PC-3 (cell line): ENCODE measurements at regions not wholly inside any gene's neighbourhood (a gene's known extent, or its start where the extent isn't known, plus 50 kb on each side); places are given as distances from the start of the nearest gene placed in this dataset.

Experiments used
- ATAC-seq: fragments of 200-7000 bp; cut with Tn5 transposase; 2 replicates; pipeline ENCODE4 v1.9.1; 2020; ENCODE audit warnings: mild to moderate bottlenecking, moderate library complexity
- BruUV-seq: library from RNA; stranded (reverse); fragments of 400-500 nt; replicated peaks from 2 replicates; lab custom pipeline; 2021; lab: Mats Ljungman, UMichigan
- CTCF ChIA-PET: fragments of 300-600 bp; sonication (Branson Sonifier 250); formaldehyde crosslinking; loops from one replicate; lab custom pipeline; 2022; ENCODE audit warnings: antibody characterized with exemption; lab: Charles Lee
- POLR2A ChIA-PET: fragments of 300-600 bp; sonication (Branson Sonifier 250); formaldehyde crosslinking; loops from one replicate; lab custom pipeline; 2022; ENCODE audit warnings: antibody characterized with exemption; ENCODE audit not compliant: unreplicated experiment; lab: Charles Lee
- DNase-seq: peaks from one replicate; pipeline ENCODE4 v3.0.0-alpha.2; 2015
- H2AFZ ChIP-seq: fragments of 300-600 bp; sonication (generic); 2 replicates; pipeline ENCODE4 v1.6.0; 2016; ENCODE audit warnings: antibody characterized with exemption, low read length
- H3F3A ChIP-seq: fragments of 300-600 bp; sonication (generic); one replicate; pipeline ENCODE4 v1.6.0; 2017; ENCODE audit warnings: antibody characterized with exemption, low read length, control low read depth, mild to moderate bottlenecking; ENCODE audit not compliant: unreplicated experiment
- H3K27ac ChIP-seq: fragments of 300-600 bp; sonication (generic); 2 replicates; pipeline ENCODE4 v1.5.1; 2016; ENCODE audit warnings: mild to moderate bottlenecking, low read length
- H3K27me3 ChIP-seq: fragments of 300-600 bp; sonication (generic); 2 replicates; pipeline ENCODE4 v1.6.1; 2016; ENCODE audit warnings: low read length, mixed read lengths
- H3K36me3 ChIP-seq: fragments of 300-600 bp; sonication (generic); 2 replicates; pipeline ENCODE4 v1.6.1; 2016; ENCODE audit warnings: low read depth, mixed run types, low read length, mixed read lengths
- H3K4me1 ChIP-seq: fragments of 300-600 bp; sonication (generic); 2 replicates; pipeline ENCODE4 v1.5.1; 2016; ENCODE audit warnings: low read length; ENCODE audit not compliant: insufficient read depth
- H3K4me2 ChIP-seq: fragments of 300-600 bp; sonication (generic); 2 replicates; pipeline ENCODE4 v1.6.0; 2016; ENCODE audit warnings: low read length
- H3K4me3 ChIP-seq: fragments of 300-600 bp; sonication (generic); 2 replicates; pipeline ENCODE4 v1.5.1; 2016; ENCODE audit warnings: mild to moderate bottlenecking, low read length, mixed read lengths
- H3K79me2 ChIP-seq: fragments of 300-600 bp; sonication (generic); 2 replicates; pipeline ENCODE4 v1.6.1; 2017; ENCODE audit warnings: low read length, mixed read lengths
- H3K9ac ChIP-seq: fragments of 300-600 bp; sonication (generic); 2 replicates; pipeline ENCODE4 v1.6.0; 2016; ENCODE audit warnings: mild to moderate bottlenecking, low read length
- H3K9me2 ChIP-seq: fragments of 300-600 bp; sonication (generic); replicated peaks from 2 replicates; pipeline ENCODE4 v1.6.1; 2016; ENCODE audit warnings: mixed run types, low read length, mixed read lengths
- H3K9me3 ChIP-seq: fragments of 300-600 bp; sonication (generic); 2 replicates; pipeline ENCODE4 v1.6.1; 2016; ENCODE audit warnings: low read length, mixed read lengths
- H4K20me1 ChIP-seq: fragments of 300-600 bp; sonication (generic); 2 replicates; pipeline ENCODE4 v1.6.1; 2016; ENCODE audit warnings: low read length, mixed read lengths
- EZH2 ChIP-seq: fragments of 300-600 bp; sonication (generic); IDR thresholded peaks from one replicate; pipeline ENCODE4 v1.6.1; 2017; ENCODE audit warnings: antibody characterized with exemption, mild to moderate bottlenecking, low read length; ENCODE audit not compliant: unreplicated experiment
- EZH2phosphoT487 ChIP-seq: fragments of 300-600 bp; sonication (generic); IDR thresholded peaks from 2 replicates; pipeline ENCODE4 v1.6.1; 2018; ENCODE audit warnings: mild to moderate bottlenecking, antibody characterized with exemption, low read length, borderline replicate concordance
- intact Hi-C: fragments of 100-400 bp; cut with micrococcal nuclease; formaldehyde crosslinking; loops from 2 replicates; pipeline ENCODE4 v1.9.0; 2023
- TF ChIP-seq, protein P1 (sequence below): fragments of 300-600 bp; sonication (generic); conservative IDR thresholded peaks from 2 replicates; pipeline ENCODE4 v1.5.1; 2017; ENCODE audit warnings: antibody characterized with exemption, low read depth, mild to moderate bottlenecking, low read length

- BruUV-seq = no TSS peak
- no peaks in the 10 kb centered on the region for H3F3A ChIP-seq
- H3K9me2 ChIP-seq = no peaks in the 10 kb centered on the region
- intact Hi-C loops = no loop called here
- no peaks in the 10 kb centered on the region for H3K79me2 ChIP-seq
- no peaks in the 10 kb centered on the region for H3K27me3 ChIP-seq
- H3K36me3 ChIP-seq = no peaks in the 10 kb centered on the region
- no peak for DNase-seq
- H3K4me2 ChIP-seq = no peak overlapping the region
- TF ChIP-seq, protein P1, sequence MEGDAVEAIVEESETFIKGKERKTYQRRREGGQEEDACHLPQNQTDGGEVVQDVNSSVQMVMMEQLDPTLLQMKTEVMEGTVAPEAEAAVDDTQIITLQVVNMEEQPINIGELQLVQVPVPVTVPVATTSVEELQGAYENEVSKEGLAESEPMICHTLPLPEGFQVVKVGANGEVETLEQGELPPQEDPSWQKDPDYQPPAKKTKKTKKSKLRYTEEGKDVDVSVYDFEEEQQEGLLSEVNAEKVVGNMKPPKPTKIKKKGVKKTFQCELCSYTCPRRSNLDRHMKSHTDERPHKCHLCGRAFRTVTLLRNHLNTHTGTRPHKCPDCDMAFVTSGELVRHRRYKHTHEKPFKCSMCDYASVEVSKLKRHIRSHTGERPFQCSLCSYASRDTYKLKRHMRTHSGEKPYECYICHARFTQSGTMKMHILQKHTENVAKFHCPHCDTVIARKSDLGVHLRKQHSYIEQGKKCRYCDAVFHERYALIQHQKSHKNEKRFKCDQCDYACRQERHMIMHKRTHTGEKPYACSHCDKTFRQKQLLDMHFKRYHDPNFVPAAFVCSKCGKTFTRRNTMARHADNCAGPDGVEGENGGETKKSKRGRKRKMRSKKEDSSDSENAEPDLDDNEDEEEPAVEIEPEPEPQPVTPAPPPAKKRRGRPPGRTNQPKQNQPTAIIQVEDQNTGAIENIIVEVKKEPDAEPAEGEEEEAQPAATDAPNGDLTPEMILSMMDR = no peak
- TF ChIP-seq EZH2phosphoT487 = no peak
- no peak for TF ChIP-seq EZH2
- ChIA-PET CTCF (no interaction called here), POLR2A (no interaction called here)
- H3K27ac ChIP-seq = no peak overlapping the region
- no peak for ATAC-seq
- H4K20me1 ChIP-seq = no peaks in the 10 kb centered on the region
- peak overlapping the region; percentile 34; the same call in 1 of the 2 replicates for H2AFZ ChIP-seq
- H3K9ac ChIP-seq = no peak overlapping the region
- no peak overlapping the region for H3K4me3 ChIP-seq
- no peaks in the 10 kb centered on the region for H3K9me3 ChIP-seq
- H3K4me1 ChIP-seq = no peaks in the 10 kb centered on the region
Observed at GRCh38 chr4:163404580-163404979, 60.9 kb downstream of the NPY5R start.

DNA sequence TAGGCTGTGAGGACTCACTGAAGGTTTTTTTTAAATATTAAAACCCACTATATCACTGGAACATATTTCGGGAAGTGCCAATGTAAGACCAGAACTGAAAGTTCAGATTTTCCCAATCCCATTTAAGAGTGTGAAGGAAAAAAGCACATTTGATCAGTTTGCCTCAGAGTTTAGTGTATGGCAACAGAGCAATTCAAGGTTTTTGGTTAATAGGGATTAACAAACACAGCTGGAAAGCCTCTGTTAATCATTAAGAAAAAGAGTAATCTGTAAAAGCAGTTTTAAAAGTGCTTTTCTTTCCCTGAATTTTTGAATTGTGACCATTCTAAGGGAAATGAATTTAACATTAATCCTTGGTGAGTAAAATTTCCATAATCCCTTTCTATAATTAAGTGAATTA is 60.4 kb downstream of the NPY5R start:
- no peaks in the 10 kb centered on the region for H3K27me3 ChIP-seq
- H3K9me2 ChIP-seq = no peaks in the 10 kb centered on the region
- no peak overlapping the region for H3K4me3 ChIP-seq
- H3F3A ChIP-seq = no peaks in the 10 kb centered on the region
- no peak for ATAC-seq
- H3K9me3 ChIP-seq = no peaks in the 10 kb centered on the region
- H3K9ac ChIP-seq = no peak overlapping the region
- ChIA-PET POLR2A (no interaction called here), CTCF (no interaction called here)
- H3K4me1 ChIP-seq = no peaks in the 10 kb centered on the region
- H3K4me2 ChIP-seq = no peak overlapping the region
- H2AFZ ChIP-seq = peak overlapping the region; percentile 34; the same call in 1 of the 2 replicates
- TF ChIP-seq, protein P1 = no peak
- TF ChIP-seq EZH2 = no peak
- H3K36me3 ChIP-seq = no peaks in the 10 kb centered on the region
- no peaks in the 10 kb centered on the region for H4K20me1 ChIP-seq
- no peak for DNase-seq
- no peaks in the 10 kb centered on the region for H3K79me2 ChIP-seq
- H3K27ac ChIP-seq = no peak overlapping the region
- intact Hi-C loops = no loop called here
- BruUV-seq = no TSS peak
